ENCODE measurements at regions not wholly inside any gene's neighbourhood (a gene's known extent, or its start where the extent isn't known, plus 50 kb on each side); places are given as distances from the start of the nearest gene placed in this dataset.

- Histone ChIP-seq H3K27ac (ENCODE audit: low read depth, low read length) (no peak overlapping the region), H2AFZ (ENCODE audit: low read depth, low read length, severe bottlenecking) (no peak overlapping the region), H3K36me3 (ENCODE audit: low read length) (no peaks in the 10 kb centered on the region), H3K27me3 (ENCODE audit: low read length) (no peaks in the 10 kb centered on the region), H3K9ac (ENCODE audit: low read length) (no peak overlapping the region), H3K9me3 (ENCODE audit: insufficient read depth, low read length) (no peaks in the 10 kb centered on the region), H4K20me1 (ENCODE audit: low read depth, low read length) (no peaks in the 10 kb centered on the region), H3K79me2 (ENCODE audit: insufficient read depth, low read length) (no peaks in the 10 kb centered on the region), H3K4me3 (ENCODE audit: insufficient read depth, low read length, poor library complexity, severe bottlenecking) (no peak overlapping the region), H3K9me2 (replicated peaks; ENCODE audit: insufficient read depth, low read length) (no peaks in the 10 kb centered on the region), H3K4me2 (ENCODE audit: low read depth, low read length, poor library complexity, severe bottlenecking) (no peak overlapping the region), H3F3A (ENCODE audit: insufficient read depth) (no peaks in the 10 kb centered on the region)
- TF ChIP-seq CTCF (IDR thresholded peaks at IDR 0.05; ENCODE audit: insufficient read depth, low read length, poor library complexity, severe bottlenecking): no peak
- no peak for TF ChIP-seq EZH2phosphoT487 (conservative IDR thresholded peaks at IDR 0.05; ENCODE audit: low read length)
Measured at GRCh38 chr10:52939894-52940293, 167.3 kb upstream of the MBL2 start.

- Histone ChIP-seq H3K79me2 (ENCODE audit: insufficient read depth, low read length) (no peaks in the 10 kb centered on the region), H3K27me3 (ENCODE audit: low read length) (no peaks in the 10 kb centered on the region), H3K27ac (ENCODE audit: low read depth, low read length) (no peak overlapping the region), H3K4me2 (ENCODE audit: low read depth, low read length, poor library complexity, severe bottlenecking) (no peak overlapping the region), H2AFZ (ENCODE audit: low read depth, low read length, severe bottlenecking) (no peak overlapping the region), H3K9me3 (ENCODE audit: insufficient read depth, low read length) (no peaks in the 10 kb centered on the region), H3K4me3 (ENCODE audit: insufficient read depth, low read length, poor library complexity, severe bottlenecking) (no peak overlapping the region), H4K20me1 (ENCODE audit: low read depth, low read length) (no peaks in the 10 kb centered on the region), H3K36me3 (ENCODE audit: low read length) (no peaks in the 10 kb centered on the region), H3F3A (ENCODE audit: insufficient read depth) (no peaks in the 10 kb centered on the region), H3K9ac (ENCODE audit: low read length) (no peak overlapping the region), H3K9me2 (replicated peaks; ENCODE audit: insufficient read depth, low read length) (no peaks in the 10 kb centered on the region)
- TF ChIP-seq CTCF (IDR thresholded peaks at IDR 0.05; ENCODE audit: insufficient read depth, low read length, poor library complexity, severe bottlenecking): no peak
- TF ChIP-seq EZH2phosphoT487 (conservative IDR thresholded peaks at IDR 0.05; ENCODE audit: low read length): no peak
Measured at GRCh38 chr10:52933748-52934147, 161.2 kb upstream of the MBL2 start.

- no peak overlapping the region for H3K27ac ChIP-seq (ENCODE audit: low read depth, low read length)
- H3K79me2 ChIP-seq (ENCODE audit: insufficient read depth, low read length): no peaks in the 10 kb centered on the region
- H3K27me3 ChIP-seq (ENCODE audit: low read length): no peaks in the 10 kb centered on the region
- no peak overlapping the region for H3K9ac ChIP-seq (ENCODE audit: low read length)
- H3K9me3 ChIP-seq (ENCODE audit: insufficient read depth, low read length): no peaks in the 10 kb centered on the region
- no peak for TF ChIP-seq EZH2phosphoT487 (conservative IDR thresholded peaks at IDR 0.05; ENCODE audit: low read length)
- TF ChIP-seq CTCF (IDR thresholded peaks at IDR 0.05; ENCODE audit: insufficient read depth, low read length, poor library complexity, severe bottlenecking): no peak
- H3K36me3 ChIP-seq (ENCODE audit: low read length): no peaks in the 10 kb centered on the region
- H4K20me1 ChIP-seq (ENCODE audit: low read depth, low read length): no peaks in the 10 kb centered on the region
- no peaks in the 10 kb centered on the region for H3K9me2 ChIP-seq (replicated peaks; ENCODE audit: insufficient read depth, low read length)
- H2AFZ ChIP-seq (ENCODE audit: low read depth, low read length, severe bottlenecking): no peak overlapping the region
- no peak overlapping the region for H3K4me3 ChIP-seq (ENCODE audit: insufficient read depth, low read length, poor library complexity, severe bottlenecking)
- H3K4me2 ChIP-seq (ENCODE audit: low read depth, low read length, poor library complexity, severe bottlenecking): no peak overlapping the region
- H3F3A ChIP-seq (ENCODE audit: insufficient read depth): no peaks in the 10 kb centered on the region
Measured at GRCh38 chr10:52927678-52928077, 155.1 kb upstream of the MBL2 start.

GRCh38 chr10:52923520-52923919 is 150.9 kb upstream of the MBL2 start:
- Histone ChIP-seq H4K20me1 (ENCODE audit: low read depth, low read length) (no peaks in the 10 kb centered on the region), H3K9ac (ENCODE audit: low read length) (no peak overlapping the region), H3K27ac (ENCODE audit: low read depth, low read length) (no peak overlapping the region)

More at GRCh38 chr10:52923520-52923919, 150.9 kb upstream of the MBL2 start:
- no peaks in the 10 kb centered on the region for H3K27me3 ChIP-seq (ENCODE audit: low read length)
- no peaks in the 10 kb centered on the region for H3K79me2 ChIP-seq (ENCODE audit: insufficient read depth, low read length)
- H3K4me2 ChIP-seq (ENCODE audit: low read depth, low read length, poor library complexity, severe bottlenecking): no peak overlapping the region
- H3K9me3 ChIP-seq (ENCODE audit: insufficient read depth, low read length): no peaks in the 10 kb centered on the region
- H3K4me3 ChIP-seq (ENCODE audit: insufficient read depth, low read length, poor library complexity, severe bottlenecking): no peak overlapping the region
- TF ChIP-seq EZH2phosphoT487 (conservative IDR thresholded peaks at IDR 0.05; ENCODE audit: low read length) (no peak), CTCF (IDR thresholded peaks at IDR 0.05; ENCODE audit: insufficient read depth, low read length, poor library complexity, severe bottlenecking) (no peak)
- H2AFZ ChIP-seq (ENCODE audit: low read depth, low read length, severe bottlenecking): no peak overlapping the region
- H3K36me3 ChIP-seq (ENCODE audit: low read length): no peaks in the 10 kb centered on the region
- no peaks in the 10 kb centered on the region for H3F3A ChIP-seq (ENCODE audit: insufficient read depth)
- no peaks in the 10 kb centered on the region for H3K9me2 ChIP-seq (replicated peaks; ENCODE audit: insufficient read depth, low read length)

Measured in SU-DHL-6 (cell line).